T-helper 17 cell (primary cell): ENCODE measurements at regions not wholly inside any gene's neighbourhood (a gene's known extent, or its start where the extent isn't known, plus 50 kb on each side); places are given as distances from the start of the nearest gene placed in this dataset.

ENCODE experiments used
- ATAC-seq: fragments of 150-1000 bp; cut with Tn5 transposase; 2 replicates; pipeline ENCODE4 v1.10.0; 2021; ENCODE audit warnings: mild to moderate bottlenecking, moderate library complexity
- DNase-seq, 3 donors: peaks; one replicate each; pipeline versions ENCODE4 v3.0.0 to v3.0.0-alpha.2; 2020 to 2021
- H3K9me3 ChIP-seq: one replicate; pipeline ENCODE4 v1.7.0; 2013; ENCODE audit warnings: low read length, mild to moderate bottlenecking; ENCODE audit not compliant: control insufficient read depth, poor library complexity, severe bottlenecking
- H3K27ac Mint-ChIP-seq: one replicate; pipeline ENCODE4 v1.8.0; 2022; ENCODE audit warnings: mild to moderate bottlenecking, moderate library complexity, mixed read lengths
- H3K27me3 Mint-ChIP-seq: one replicate; pipeline ENCODE4 v1.8.0; 2022; ENCODE audit warnings: mixed read lengths
- H3K36me3 Mint-ChIP-seq: one replicate; pipeline ENCODE4 v1.8.0; 2022; ENCODE audit warnings: low read depth, mixed read lengths
- H3K4me1 Mint-ChIP-seq: one replicate; pipeline ENCODE4 v1.8.0; 2022; ENCODE audit warnings: mild to moderate bottlenecking, mixed read lengths
- H3K4me3 Mint-ChIP-seq: one replicate; pipeline ENCODE4 v1.8.0; 2022; ENCODE audit warnings: mild to moderate bottlenecking, moderate library complexity, mixed read lengths

DNA sequence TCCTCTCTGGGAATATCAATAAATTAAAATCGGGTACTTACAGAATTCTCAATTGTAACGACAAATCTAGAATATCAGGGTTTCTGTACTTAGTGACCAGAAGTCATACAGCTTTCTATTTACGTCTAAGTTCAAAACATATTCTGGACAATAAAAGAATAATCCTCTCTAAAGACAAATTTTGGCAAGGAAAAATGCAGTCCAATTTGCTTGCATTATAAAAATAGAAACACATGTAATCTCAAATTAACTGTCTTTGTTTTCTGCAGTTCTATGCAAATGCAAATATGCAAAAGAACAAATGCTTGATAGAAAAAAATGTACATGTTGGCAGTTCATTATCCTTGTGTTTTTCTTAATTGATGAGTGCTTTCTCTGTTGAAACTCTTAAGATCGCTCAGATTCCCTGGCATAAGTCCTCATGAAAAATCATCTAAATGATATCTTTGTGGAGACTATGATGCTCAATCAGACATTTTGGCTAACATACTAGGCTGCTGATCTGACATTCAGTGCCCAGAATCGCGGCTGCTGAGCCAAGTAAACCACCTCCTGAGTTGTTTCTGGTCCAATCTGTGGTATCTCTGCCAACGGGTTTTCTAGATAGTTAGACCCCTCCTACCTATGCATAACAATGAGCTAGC lies 990.1 kb upstream of the C9orf72 start:
- Mint-ChIP-seq H3K27me3 (no peaks in the 10 kb centered on the region), H3K36me3 (no peaks in the 10 kb centered on the region), H3K4me1 (no peaks in the 10 kb centered on the region), H3K27ac (no peak overlapping the region), H3K4me3 (no peak overlapping the region)
- DNase-seq (no peak), ATAC-seq (no peak)
- H3K9me3 ChIP-seq = no peaks in the 10 kb centered on the region

DNA sequence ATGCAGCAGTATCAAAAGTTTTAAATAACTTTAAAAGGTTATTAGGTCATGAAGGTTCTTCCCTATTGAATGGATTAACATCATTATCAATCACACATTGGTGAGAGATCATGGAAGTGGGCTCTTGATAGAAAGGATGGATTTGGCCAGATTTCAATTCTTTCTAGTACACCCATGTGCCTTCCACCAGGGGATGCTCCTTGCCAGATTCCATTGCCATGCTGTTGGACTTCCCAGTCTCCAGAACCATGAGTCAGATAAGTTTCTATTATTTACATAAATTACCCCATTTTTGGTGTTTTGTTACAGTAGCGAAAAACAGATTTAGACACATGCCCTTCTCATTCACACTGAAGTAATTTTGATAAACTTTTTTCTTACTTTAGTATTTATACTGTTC lies 1010.6 kb upstream of the C9orf72 start:
- no peak overlapping the region for H3K27ac Mint-ChIP-seq
- no peaks in the 10 kb centered on the region for H3K36me3 Mint-ChIP-seq
- no peak for DNase-seq
- peaks cover 2% of the 10 kb centered on the region for H3K9me3 ChIP-seq
- no peaks in the 10 kb centered on the region for H3K4me1 Mint-ChIP-seq
- no peaks in the 10 kb centered on the region for H3K27me3 Mint-ChIP-seq
- ATAC-seq = no peak
- no peak overlapping the region for H3K4me3 Mint-ChIP-seq

DNA sequence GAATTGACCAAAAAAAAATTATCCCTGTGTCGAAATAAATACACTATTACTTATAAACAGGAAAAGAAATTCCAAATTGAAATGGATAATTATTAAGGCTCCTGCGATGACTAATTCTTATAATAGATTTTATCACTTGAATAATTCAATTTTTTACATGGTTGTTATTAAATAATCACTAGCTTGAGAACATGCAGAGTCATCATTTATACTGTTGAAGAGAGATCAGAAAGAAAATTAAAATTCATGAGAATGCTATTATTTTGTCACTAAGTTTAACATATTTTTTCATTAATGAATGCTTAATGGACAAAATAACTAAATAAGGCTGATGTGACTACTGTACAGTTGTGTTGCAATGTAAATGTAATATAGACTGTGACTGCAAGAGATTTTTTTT lies 1011.3 kb upstream of the C9orf72 start:
- DNase-seq (no peak), ATAC-seq (no peak)
- peaks cover 2% of the 10 kb centered on the region for H3K9me3 ChIP-seq
- no peak overlapping the region for H3K27ac Mint-ChIP-seq
- H3K36me3 Mint-ChIP-seq = no peaks in the 10 kb centered on the region
- H3K4me1 Mint-ChIP-seq = no peaks in the 10 kb centered on the region
- H3K4me3 Mint-ChIP-seq = no peak overlapping the region
- no peaks in the 10 kb centered on the region for H3K27me3 Mint-ChIP-seq

DNA sequence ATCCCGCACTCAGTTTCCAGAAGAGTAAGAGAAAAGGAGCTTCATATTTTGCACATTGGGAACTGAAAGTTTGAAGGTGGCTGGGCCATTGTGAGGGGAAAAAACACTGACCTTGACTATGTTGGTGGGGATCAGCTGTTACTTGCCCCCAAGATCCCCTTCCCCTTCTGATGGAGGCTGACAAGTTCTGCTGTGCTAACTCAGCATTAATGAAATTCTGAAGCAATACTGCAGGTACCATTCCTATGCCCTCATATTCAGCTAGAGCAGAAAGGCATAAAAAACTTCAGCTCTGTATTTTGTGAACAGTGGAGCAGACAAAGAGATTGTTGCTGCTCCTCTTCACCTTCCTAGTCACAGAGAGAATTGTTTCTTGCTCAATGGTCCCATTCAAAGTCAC lies 1013.8 kb upstream of the C9orf72 start:
- H3K4me1 Mint-ChIP-seq = no peaks in the 10 kb centered on the region
- no peak overlapping the region for H3K4me3 Mint-ChIP-seq
- H3K27ac Mint-ChIP-seq = no peak overlapping the region

DNA sequence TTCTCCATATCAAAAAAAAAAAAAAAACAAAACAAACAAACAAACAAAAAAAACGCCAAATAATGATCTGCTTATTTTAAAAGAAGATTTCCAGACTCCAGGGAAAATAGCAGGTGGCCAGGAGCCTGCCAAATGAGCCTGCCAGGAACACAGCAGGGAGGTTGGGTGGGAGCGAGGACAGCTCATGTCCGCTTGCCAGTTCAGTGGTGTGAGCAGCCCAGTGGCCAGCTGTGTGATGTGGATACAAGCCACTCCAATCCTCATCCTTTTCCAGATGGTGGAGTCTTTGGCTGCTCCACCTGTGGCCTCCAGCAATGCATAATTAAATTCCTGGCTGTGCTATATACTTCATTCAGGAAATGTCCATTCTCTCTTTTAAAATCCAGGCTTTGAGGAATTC lies 1025.1 kb upstream of the C9orf72 start:
- Mint-ChIP-seq H3K4me1 (no peaks in the 10 kb centered on the region), H3K27ac (no peak overlapping the region), H3K4me3 (no peak overlapping the region), H3K36me3 (no peaks in the 10 kb centered on the region), H3K27me3 (no peaks in the 10 kb centered on the region)
- DNase-seq (no peak), ATAC-seq (no peak)
- H3K9me3 ChIP-seq = no peaks in the 10 kb centered on the region

More for the DNA sequence above, 1013.8 kb upstream of the C9orf72 start:
- DNase-seq (no peak), ATAC-seq (no peak)
- no peaks in the 10 kb centered on the region for H3K36me3 Mint-ChIP-seq
- H3K9me3 ChIP-seq = peaks cover 2% of the 10 kb centered on the region
- no peaks in the 10 kb centered on the region for H3K27me3 Mint-ChIP-seq

DNA sequence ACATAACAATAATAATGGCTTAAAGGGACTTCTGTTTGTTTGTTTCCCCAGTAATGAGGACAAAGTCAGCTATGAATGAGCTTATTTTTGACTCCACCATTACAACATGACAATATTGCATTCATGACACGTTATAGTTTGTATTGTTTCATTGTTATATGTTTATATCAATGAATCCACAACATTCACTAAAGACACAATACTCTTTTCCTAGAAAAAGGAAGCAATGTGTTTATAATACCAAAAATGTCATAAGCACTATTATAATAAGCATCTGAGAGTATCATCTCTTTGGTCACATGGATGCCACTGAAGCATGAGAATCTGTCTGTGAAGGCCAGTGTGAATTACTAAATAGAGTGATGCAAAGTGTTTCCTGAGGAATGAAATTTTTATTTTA lies 1026.9 kb upstream of the C9orf72 start:
- ATAC-seq = no peak
- Mint-ChIP-seq H3K4me1 (no peaks in the 10 kb centered on the region), H3K27ac (no peak overlapping the region), H3K27me3 (no peaks in the 10 kb centered on the region), H3K36me3 (no peaks in the 10 kb centered on the region), H3K4me3 (no peak overlapping the region)
- no peaks in the 10 kb centered on the region for H3K9me3 ChIP-seq
- DNase-seq = no peak

DNA sequence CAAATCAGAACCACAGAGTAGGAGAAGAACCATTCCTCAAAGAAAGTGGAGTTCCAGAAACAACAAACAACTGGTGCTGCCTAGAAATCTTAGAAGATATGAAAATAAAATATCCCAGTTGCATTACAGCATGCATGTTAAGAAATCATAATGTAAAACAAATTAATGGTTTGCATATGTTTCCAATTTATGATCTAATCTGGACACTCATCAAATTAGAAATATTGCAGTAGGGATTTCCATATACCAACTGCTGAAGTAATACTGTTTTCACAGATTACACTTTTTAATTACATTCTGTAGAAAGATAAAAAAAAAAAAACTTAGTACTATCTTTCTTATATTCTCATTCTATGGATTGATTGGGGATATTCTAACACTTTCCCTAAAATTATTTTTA lies 1034.6 kb upstream of the C9orf72 start:
- Mint-ChIP-seq H3K27me3 (no peaks in the 10 kb centered on the region), H3K4me1 (no peaks in the 10 kb centered on the region), H3K36me3 (no peaks in the 10 kb centered on the region), H3K4me3 (no peak overlapping the region), H3K27ac (no peak overlapping the region)
- ATAC-seq = no peak
- H3K9me3 ChIP-seq = no peaks in the 10 kb centered on the region
- DNase-seq = no peak

DNA sequence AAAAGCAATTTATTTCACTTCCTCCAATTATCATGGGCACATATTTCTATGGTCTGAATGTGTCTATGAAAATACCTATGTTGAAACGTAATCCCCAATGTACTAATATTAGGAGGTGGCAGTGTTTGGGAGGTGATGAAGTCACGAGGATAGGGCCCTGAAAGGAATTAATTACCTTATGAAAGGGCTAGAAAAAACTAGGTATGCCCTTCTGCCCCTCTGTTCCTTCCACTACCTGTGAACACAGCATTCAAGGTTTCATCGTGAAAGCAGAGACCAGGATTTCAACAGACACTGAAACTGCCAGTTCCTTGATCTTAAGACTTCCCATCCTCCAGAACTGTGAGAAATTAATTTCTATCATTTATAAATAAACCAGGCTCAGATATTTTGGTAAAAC lies 1037.1 kb upstream of the C9orf72 start:
- ATAC-seq (no peak), DNase-seq (no peak)
- no peaks in the 10 kb centered on the region for H3K9me3 ChIP-seq
- no peaks in the 10 kb centered on the region for H3K4me1 Mint-ChIP-seq
- no peaks in the 10 kb centered on the region for H3K27me3 Mint-ChIP-seq
- no peak overlapping the region for H3K4me3 Mint-ChIP-seq
- H3K27ac Mint-ChIP-seq = no peak overlapping the region
- no peaks in the 10 kb centered on the region for H3K36me3 Mint-ChIP-seq

DNA sequence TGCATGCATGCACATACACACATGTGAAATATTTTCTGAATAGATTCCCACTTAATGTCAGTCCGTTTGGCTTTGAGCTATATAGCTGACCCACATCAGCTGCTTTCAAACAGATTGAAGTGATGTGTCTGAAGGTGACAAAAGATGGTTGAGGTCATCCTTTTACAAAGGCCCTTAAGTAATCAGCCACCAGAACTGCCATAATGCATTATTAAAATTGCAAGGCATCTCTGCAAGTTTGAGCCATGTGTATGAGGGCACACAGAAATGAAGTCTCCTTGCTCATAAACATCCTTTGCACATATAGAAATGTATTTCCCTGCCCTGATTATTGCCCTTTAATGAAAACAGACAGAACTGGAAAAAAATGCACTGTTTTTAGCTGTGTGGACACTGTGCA lies 1043.0 kb upstream of the C9orf72 start:
- no peak for DNase-seq
- H3K4me3 Mint-ChIP-seq = no peak overlapping the region
- no peaks in the 10 kb centered on the region for H3K4me1 Mint-ChIP-seq
- no peaks in the 10 kb centered on the region for H3K27me3 Mint-ChIP-seq
- H3K36me3 Mint-ChIP-seq = no peaks in the 10 kb centered on the region
- H3K9me3 ChIP-seq = no peaks in the 10 kb centered on the region
- no peak overlapping the region for H3K27ac Mint-ChIP-seq
- ATAC-seq = no peak

DNA sequence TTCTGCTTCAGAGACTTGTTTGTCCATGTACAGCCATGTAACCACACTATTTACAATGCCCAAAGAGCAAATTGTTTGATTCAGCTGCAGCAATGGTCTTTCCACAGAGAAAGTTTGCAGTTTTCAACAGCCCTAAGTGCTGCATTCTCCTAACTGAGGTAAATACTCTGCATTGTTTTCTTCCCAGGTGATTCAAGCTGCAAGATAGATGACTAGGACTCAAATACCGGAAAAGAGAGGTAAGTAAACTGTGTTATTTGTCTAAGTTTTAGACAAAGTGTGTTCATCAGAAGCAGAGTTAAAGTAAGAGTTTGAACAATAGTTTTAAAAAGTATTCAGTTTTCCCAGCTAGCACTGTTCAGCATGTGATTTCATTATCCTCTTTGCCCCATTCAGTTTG lies 1046.7 kb upstream of the C9orf72 start:
- H3K27ac Mint-ChIP-seq = no peak overlapping the region
- H3K9me3 ChIP-seq = no peaks in the 10 kb centered on the region
- H3K4me3 Mint-ChIP-seq = no peak overlapping the region
- DNase-seq (no peak), ATAC-seq (no peak)
- H3K36me3 Mint-ChIP-seq = no peaks in the 10 kb centered on the region
- H3K27me3 Mint-ChIP-seq = no peaks in the 10 kb centered on the region
- H3K4me1 Mint-ChIP-seq = no peaks in the 10 kb centered on the region

DNA sequence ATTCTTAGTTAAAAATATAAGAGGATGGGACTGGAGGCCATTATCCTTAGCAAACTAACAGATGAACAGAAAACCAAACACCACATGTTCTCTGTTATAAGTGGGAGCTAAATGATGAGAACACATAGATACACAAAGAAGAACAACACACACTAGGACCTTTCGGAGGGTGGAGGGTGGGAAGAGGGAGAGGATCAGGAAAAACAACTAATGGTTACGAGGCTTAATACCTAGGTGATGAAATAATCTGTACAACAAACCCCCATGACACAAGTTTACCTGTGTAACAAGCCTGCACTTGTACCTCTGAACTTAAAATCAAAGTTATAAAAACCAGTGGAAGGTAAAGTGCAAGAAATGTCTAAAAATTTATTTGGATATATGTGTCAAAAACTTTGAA lies 1047.4 kb upstream of the C9orf72 start:
- Mint-ChIP-seq H3K36me3 (no peaks in the 10 kb centered on the region), H3K4me1 (no peaks in the 10 kb centered on the region), H3K27ac (no peak overlapping the region), H3K4me3 (no peak overlapping the region), H3K27me3 (no peaks in the 10 kb centered on the region)
- H3K9me3 ChIP-seq = no peaks in the 10 kb centered on the region
- DNase-seq (no peak), ATAC-seq (no peak)

DNA sequence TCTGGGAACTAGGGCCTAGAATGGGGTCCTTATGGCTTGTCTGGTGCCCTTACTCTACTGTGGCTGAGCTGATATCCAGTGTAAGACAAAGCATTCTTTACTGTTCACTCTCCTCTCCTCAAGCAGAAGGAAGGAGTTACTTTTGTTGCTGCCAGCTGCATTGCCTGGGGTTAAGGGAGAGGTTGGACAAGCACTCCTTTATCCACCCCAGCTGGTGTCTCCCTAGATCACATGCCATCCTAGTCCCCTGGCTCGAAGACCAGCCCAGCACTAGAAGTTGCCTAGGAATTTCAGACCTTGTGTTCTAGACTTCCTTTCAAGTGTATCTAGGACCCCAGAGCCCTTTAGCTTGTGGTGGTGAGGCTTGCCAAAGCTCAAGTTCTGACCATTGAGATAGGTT lies 1051.5 kb upstream of the C9orf72 start:
- H3K27me3 Mint-ChIP-seq = no peaks in the 10 kb centered on the region
- H3K27ac Mint-ChIP-seq = no peak overlapping the region
- H3K36me3 Mint-ChIP-seq = no peaks in the 10 kb centered on the region
- H3K4me1 Mint-ChIP-seq = no peaks in the 10 kb centered on the region
- no peak overlapping the region for H3K4me3 Mint-ChIP-seq
- ATAC-seq = no peak
- H3K9me3 ChIP-seq = no peaks in the 10 kb centered on the region
- DNase-seq = no peak

DNA sequence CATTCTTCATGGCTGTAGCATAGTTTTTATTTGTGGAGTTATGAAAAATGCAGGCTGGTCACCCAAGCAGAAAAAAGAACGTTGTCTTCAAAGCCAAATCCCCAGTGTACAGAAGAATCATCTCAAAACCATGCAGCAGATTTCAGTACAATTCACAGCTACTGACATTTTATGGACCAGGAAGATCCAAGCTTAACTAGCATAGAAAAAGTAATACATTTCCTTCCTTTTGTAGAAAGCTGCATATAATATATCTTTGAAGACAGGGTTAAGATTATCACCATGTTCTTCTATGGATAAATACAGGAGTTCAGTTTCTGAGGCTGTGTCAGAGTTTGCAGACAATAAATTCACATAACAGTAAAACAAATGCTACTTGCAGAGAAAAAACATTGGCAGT lies 1054.8 kb upstream of the C9orf72 start:
- Mint-ChIP-seq H3K4me1 (no peaks in the 10 kb centered on the region), H3K4me3 (no peak overlapping the region), H3K27me3 (no peaks in the 10 kb centered on the region), H3K36me3 (no peaks in the 10 kb centered on the region), H3K27ac (no peak overlapping the region)
- ATAC-seq (no peak), DNase-seq (no peak)
- no peaks in the 10 kb centered on the region for H3K9me3 ChIP-seq

DNA sequence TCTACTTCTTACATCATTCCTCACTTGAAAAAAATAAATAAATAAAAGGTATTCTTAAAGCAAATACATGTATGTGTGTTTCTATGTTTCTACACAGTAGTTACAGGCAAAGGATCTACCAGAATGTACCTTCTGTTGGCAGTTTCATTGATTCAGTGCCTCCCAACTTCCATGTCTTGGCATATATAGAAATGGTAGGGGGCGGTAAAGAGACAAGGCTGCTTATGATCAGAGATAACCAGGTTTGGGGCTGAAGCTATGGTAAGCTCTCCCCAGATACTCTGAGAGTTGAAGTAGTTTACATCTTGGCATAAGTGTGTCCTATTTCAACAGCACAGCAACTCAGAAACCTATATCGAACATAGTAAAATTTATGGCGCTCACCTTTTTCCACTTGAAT lies 1075.4 kb upstream of the C9orf72 start:
- Mint-ChIP-seq H3K36me3 (no peaks in the 10 kb centered on the region), H3K4me3 (no peak overlapping the region), H3K27me3 (no peaks in the 10 kb centered on the region), H3K27ac (no peak overlapping the region), H3K4me1 (no peaks in the 10 kb centered on the region)
- DNase-seq (no peak), ATAC-seq (no peak)
- H3K9me3 ChIP-seq = no peaks in the 10 kb centered on the region
